ENCODE measurements at regions not wholly inside any gene's neighbourhood (a gene's known extent, or its start where the extent isn't known, plus 50 kb on each side); places are given as distances from the start of the nearest gene placed in this dataset.

DNA sequence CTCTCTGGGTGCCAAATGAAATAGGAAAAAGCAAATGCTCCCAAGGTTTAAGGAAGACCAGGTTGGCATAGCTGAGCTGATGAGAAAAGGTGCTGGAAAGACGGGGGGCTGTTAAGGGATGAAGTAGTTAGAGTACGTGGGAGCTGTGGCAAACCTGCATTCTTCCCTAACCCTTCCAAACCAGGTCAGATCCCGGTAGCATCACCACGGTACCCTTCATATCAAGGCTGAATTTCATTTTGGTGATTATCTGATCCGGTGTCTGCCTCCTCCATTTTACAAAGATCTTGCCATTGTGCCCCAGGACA is 68.0 kb upstream of the PIM1 start:
- ChIA-PET POLR2A (interaction anchor here (0.6 to 1.7 kb wide), 10 partner anchors 18 to 88 kb away, joined by 3 to 11 read pairs (median 6); partner anchors contain the start of gene PIM1), CTCF (interaction anchor here (0.6 to 1.6 kb wide), 6 partner anchors 43 to 84 kb away, joined by 3 to 7 read pairs (median 3); partner anchors contain the start of gene PIM1)
- no peak overlapping the region; the same call in 1 of the 2 replicates for H3K4me3 ChIP-seq (ENCODE audit: low read depth, low read length)
- TF ChIP-seq, protein P1, sequence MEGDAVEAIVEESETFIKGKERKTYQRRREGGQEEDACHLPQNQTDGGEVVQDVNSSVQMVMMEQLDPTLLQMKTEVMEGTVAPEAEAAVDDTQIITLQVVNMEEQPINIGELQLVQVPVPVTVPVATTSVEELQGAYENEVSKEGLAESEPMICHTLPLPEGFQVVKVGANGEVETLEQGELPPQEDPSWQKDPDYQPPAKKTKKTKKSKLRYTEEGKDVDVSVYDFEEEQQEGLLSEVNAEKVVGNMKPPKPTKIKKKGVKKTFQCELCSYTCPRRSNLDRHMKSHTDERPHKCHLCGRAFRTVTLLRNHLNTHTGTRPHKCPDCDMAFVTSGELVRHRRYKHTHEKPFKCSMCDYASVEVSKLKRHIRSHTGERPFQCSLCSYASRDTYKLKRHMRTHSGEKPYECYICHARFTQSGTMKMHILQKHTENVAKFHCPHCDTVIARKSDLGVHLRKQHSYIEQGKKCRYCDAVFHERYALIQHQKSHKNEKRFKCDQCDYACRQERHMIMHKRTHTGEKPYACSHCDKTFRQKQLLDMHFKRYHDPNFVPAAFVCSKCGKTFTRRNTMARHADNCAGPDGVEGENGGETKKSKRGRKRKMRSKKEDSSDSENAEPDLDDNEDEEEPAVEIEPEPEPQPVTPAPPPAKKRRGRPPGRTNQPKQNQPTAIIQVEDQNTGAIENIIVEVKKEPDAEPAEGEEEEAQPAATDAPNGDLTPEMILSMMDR (IDR thresholded peaks at IDR 0.05; ENCODE audit: low read depth, low read length), result no peak
- no peak for DNase-seq (ENCODE audit: low read depth, low spot score)
- peak overlapping the region; percentile 65 for H3K27ac ChIP-seq (ENCODE audit: low read depth, low read length)
- H3K9me3 ChIP-seq (ENCODE audit: control insufficient read depth, insufficient read depth, low read length), result no peaks in the 10 kb centered on the region
- no peaks in the 10 kb centered on the region for H3K27me3 ChIP-seq (ENCODE audit: control insufficient read depth, insufficient read depth, low read length)

DNA sequence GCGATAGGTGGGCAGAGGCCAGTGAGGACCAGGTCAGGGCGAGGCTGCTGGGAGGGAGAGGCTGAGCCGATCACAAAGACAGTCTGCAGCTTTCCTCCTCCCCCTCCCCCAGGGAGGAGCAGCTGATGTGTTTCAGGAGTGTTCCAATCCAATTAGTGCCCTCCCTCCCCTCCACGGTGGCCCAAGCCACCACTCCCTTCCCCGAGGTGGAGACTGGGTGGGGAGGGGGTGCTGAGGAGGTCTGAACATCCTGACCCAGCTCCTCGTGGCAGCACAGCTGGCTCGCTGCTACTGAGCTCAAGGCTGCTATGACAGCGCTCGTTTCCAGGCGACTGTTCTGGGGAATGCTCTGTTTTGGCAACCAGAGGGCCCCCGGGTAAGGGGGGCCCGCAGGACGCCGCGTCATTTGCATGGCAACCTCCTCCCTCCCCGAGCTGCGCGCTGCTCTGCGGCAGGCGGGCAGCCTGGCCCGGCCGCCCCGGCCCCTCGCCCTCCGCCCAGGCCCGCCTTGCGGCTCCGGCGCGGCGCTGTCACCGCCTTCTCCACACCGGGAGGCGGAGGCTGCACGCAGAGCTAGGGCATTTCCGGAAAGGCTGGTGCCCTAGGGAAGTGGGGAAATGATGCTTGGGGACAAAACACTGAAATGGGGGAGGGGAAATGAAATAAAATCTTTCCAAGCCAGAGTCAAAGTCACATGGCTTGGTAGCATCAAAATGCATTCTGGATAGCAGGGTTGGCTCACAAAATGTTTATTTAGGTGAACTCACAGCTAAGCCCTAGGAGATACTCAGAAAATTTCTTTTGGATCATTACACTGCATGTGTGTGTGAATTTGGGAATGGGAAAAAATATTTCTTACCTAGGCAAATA is 67.4 kb upstream of the PIM1 start:
- ChIA-PET POLR2A (interaction anchor here (0.6 to 1.7 kb wide), 10 partner anchors 19 to 87 kb away, joined by 3 to 11 read pairs (median 6); partner anchors contain the start of gene PIM1), CTCF (interaction anchor here (0.6 to 1.6 kb wide), 5 partner anchors 44 to 81 kb away, joined by 3 to 7 read pairs (median 3); partner anchors contain the start of gene PIM1)

DNA sequence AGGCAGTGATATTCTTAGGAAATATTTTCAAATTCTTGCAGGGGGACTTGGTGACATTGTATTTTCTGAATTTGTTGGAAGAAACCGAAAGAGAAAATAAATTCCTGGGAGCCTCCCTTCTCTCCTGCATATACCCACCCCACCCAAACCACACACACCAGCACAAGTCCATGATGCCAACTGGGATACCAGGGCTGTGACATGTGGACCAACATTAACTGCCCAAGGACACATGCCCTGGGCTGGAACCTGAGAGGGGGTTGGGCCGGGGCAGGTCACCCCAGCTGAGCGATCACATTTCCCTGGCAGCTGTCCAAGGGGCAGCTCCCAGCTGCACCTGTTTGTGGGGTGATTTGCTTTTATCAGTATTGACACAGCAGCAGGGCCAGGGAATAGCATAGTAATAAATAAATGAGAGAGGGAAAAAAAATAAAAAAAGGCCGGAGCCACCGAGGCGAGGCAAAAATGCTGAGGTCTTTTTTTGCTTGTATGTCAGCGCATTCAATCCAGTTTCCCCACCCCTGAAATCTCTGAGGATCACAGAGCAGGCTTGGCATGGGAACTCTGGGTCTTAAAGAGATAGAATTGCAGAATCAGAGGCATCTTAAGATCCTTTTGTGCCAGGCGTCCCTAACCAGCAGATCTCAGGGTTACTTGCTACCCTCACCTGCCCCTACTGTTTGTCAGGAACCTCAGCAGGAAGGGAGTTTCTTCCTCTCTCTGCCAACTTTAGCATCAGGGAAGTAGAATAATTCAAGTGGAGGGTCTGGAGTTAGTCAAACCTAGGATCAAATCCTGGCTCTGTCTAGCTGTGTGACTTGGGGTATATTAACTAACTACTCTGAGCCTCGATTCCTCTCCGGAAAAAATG is 66.5 kb upstream of the PIM1 start:
- DNase-seq (ENCODE audit: low read depth, low spot score), result no peak

More for the DNA sequence above, 67.4 kb upstream of the PIM1 start:
- TF ChIP-seq, protein P1 (IDR thresholded peaks at IDR 0.05; ENCODE audit: low read depth, low read length), result no peak
- H3K4me3 ChIP-seq (ENCODE audit: low read depth, low read length), result peak overlapping the region; percentile 53
- H3K27me3 ChIP-seq (ENCODE audit: control insufficient read depth, insufficient read depth, low read length), result no peaks in the 10 kb centered on the region
- peak overlapping the region; percentile 65 for H3K27ac ChIP-seq (ENCODE audit: low read depth, low read length)
- H3K9me3 ChIP-seq (ENCODE audit: control insufficient read depth, insufficient read depth, low read length), result no peaks in the 10 kb centered on the region
- no peak for DNase-seq (ENCODE audit: low read depth, low spot score)

DNA sequence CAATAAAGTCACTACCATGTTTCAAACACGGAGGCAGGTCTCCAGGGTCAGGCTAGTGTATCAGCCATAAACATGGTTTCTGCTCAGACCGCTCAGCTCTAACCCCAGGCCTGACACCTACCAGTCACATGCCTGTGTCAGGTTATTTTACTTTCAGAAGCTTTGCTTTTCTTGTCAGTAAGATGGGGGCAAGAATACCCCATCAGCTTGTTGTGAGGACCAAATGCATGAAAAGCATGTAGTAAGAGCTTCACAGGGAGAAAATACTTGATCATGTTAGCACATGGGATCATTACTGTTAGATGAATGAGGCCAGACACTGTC is 65.2 kb upstream of the PIM1 start:
- Histone ChIP-seq H3K4me3 (ENCODE audit: low read depth, low read length) (no peak overlapping the region), H3K27ac (ENCODE audit: low read depth, low read length) (no peak overlapping the region), H3K9me3 (ENCODE audit: control insufficient read depth, insufficient read depth, low read length) (no peaks in the 10 kb centered on the region), H3K27me3 (ENCODE audit: control insufficient read depth, insufficient read depth, low read length) (no peaks in the 10 kb centered on the region)
- TF ChIP-seq, protein P1 (IDR thresholded peaks at IDR 0.05; ENCODE audit: low read depth, low read length), result no peak
- ChIA-PET POLR2A (no interaction called here), CTCF (interaction anchor here (1.4 kb wide), 1 partner anchor 54 kb away, joined by 4 read pairs; no protein-coding TSS in a partner anchor)
- no peak for DNase-seq (ENCODE audit: low read depth, low spot score)

More for the DNA sequence above, 66.5 kb upstream of the PIM1 start:
- Histone ChIP-seq H3K27ac (ENCODE audit: low read depth, low read length) (peak overlapping the region; percentile 70), H3K27me3 (ENCODE audit: control insufficient read depth, insufficient read depth, low read length) (no peaks in the 10 kb centered on the region), H3K9me3 (ENCODE audit: control insufficient read depth, insufficient read depth, low read length) (no peaks in the 10 kb centered on the region), H3K4me3 (ENCODE audit: low read depth, low read length) (peak overlapping the region; percentile 53)
- TF ChIP-seq, protein P1 (IDR thresholded peaks at IDR 0.05; ENCODE audit: low read depth, low read length), result no peak
- POLR2A ChIA-PET, result interaction anchor here (0.9 to 1.7 kb wide), 5 partner anchors 25 to 68 kb away, joined by 3 to 11 read pairs (median 6); no protein-coding TSS in a partner anchor
- CTCF ChIA-PET, result interaction anchor here (1.2 kb wide), 1 partner anchor 45 kb away, joined by 3 read pairs; no protein-coding TSS in a partner anchor
